RWPE2 (cell line): ENCODE measurements at regions not wholly inside any gene's neighbourhood (a gene's known extent, or its start where the extent isn't known, plus 50 kb on each side); places are given as distances from the start of the nearest gene placed in this dataset.
"Not testable (repeated sequence)": the region's sequence is repeated elsewhere in the genome, so short reads cannot be mapped to it uniquely, and the experiment has no call there.

Experiments
- ATAC-seq: fragments of 200-7000 bp; cut with Tn5 transposase; 3 replicates; pipeline ENCODE4 v1.9.1; 2021; ENCODE audit warnings: low read depth
- DNase-seq: peaks from one replicate; pipeline ENCODE4 v3.0.0-alpha.2; 2020; ENCODE audit warnings: low spot score
- H3K27ac ChIP-seq: fragments of 450-650 bp; 2 replicates; pipeline ENCODE4 v1.5.1; 2017; ENCODE audit warnings: mild to moderate bottlenecking; ENCODE audit not compliant: poor library complexity, severe bottlenecking
- H3K27me3 ChIP-seq: fragments of 250-450 bp; sonication (Bioruptor Pico); 2 replicates; pipeline ENCODE4 v1.5.1; 2021; ENCODE audit warnings: mild to moderate bottlenecking, moderate library complexity; ENCODE audit not compliant: insufficient read depth, poor library complexity, severe bottlenecking
- H3K36me3 ChIP-seq: fragments of 250-450 bp; sonication (Bioruptor Pico); 2 replicates; pipeline ENCODE4 v1.5.1; 2020; ENCODE audit warnings: low read depth, mild to moderate bottlenecking, moderate library complexity
- H3K4me1 ChIP-seq: fragments of 250-450 bp; sonication (Bioruptor Pico); 2 replicates; pipeline ENCODE4 v1.5.1; 2021; ENCODE audit warnings: mild to moderate bottlenecking, moderate library complexity; ENCODE audit not compliant: insufficient read depth, poor library complexity, severe bottlenecking
- H3K4me3 ChIP-seq: fragments of 250-450 bp; sonication (Bioruptor Pico); 2 replicates; pipeline ENCODE4 v1.5.1; 2021; ENCODE audit warnings: mild to moderate bottlenecking, moderate library complexity; ENCODE audit not compliant: severe bottlenecking
- H3K9me3 ChIP-seq: fragments of 250-450 bp; sonication (Bioruptor Pico); 2 replicates; pipeline ENCODE4 v1.5.1; 2021; ENCODE audit warnings: mild to moderate bottlenecking, moderate library complexity; ENCODE audit not compliant: severe bottlenecking
- CTCF ChIP-seq: fragments of 450-650 bp; IDR thresholded peaks from one replicate; pipeline ENCODE4 v1.5.1; 2017; ENCODE audit warnings: mild to moderate bottlenecking, moderate library complexity; ENCODE audit not compliant: poor library complexity, severe bottlenecking

GRCh38 chr3:80898211-80898610 lies 863.2 kb downstream of the GBE1 start:
- ATAC-seq = no peak
- Histone ChIP-seq H3K27ac (no peak overlapping the region), H3K4me1 (no peaks in the 10 kb centered on the region), H3K4me3 (no peak overlapping the region), H3K36me3 (no peaks in the 10 kb centered on the region), H3K9me3 (no peaks in the 10 kb centered on the region), H3K27me3 (no peaks in the 10 kb centered on the region)
- no peak for TF ChIP-seq CTCF
- DNase-seq = no peak

- not testable (repeated sequence) for H3K9me3 ChIP-seq, DNase-seq, H3K4me3 ChIP-seq, H3K27me3 ChIP-seq, ATAC-seq, H3K4me1 ChIP-seq, H3K36me3 ChIP-seq, H3K27ac ChIP-seq
Observed at GRCh38 chr3:80897005-80897404, 864.4 kb downstream of the GBE1 start.

GRCh38 chr3:80890571-80890970 lies 870.9 kb downstream of the GBE1 start:
- DNase-seq (no peak), ATAC-seq (no peak)
- H3K9me3 ChIP-seq = no peaks in the 10 kb centered on the region

GRCh38 chr3:80889535-80889934 lies 871.9 kb downstream of the GBE1 start:
- Histone ChIP-seq H3K36me3 (no peaks in the 10 kb centered on the region), H3K27me3 (no peaks in the 10 kb centered on the region), H3K4me3 (no peak overlapping the region), H3K9me3 (no peaks in the 10 kb centered on the region), H3K4me1 (no peaks in the 10 kb centered on the region), H3K27ac (no peak overlapping the region)
- no peak for ATAC-seq
- no peak for TF ChIP-seq CTCF
- no peak for DNase-seq

More at GRCh38 chr3:80890571-80890970, 870.9 kb downstream of the GBE1 start:
- no peak for TF ChIP-seq CTCF
- Histone ChIP-seq H3K4me3 (no peak overlapping the region), H3K4me1 (no peaks in the 10 kb centered on the region), H3K36me3 (no peaks in the 10 kb centered on the region), H3K27me3 (no peaks in the 10 kb centered on the region), H3K27ac (no peak overlapping the region)

- Histone ChIP-seq H3K9me3 (no peaks in the 10 kb centered on the region), H3K27me3 (no peaks in the 10 kb centered on the region), H3K4me3 (no peak overlapping the region), H3K27ac (no peak overlapping the region), H3K4me1 (no peaks in the 10 kb centered on the region), H3K36me3 (no peaks in the 10 kb centered on the region)
- TF ChIP-seq CTCF = no peak
- DNase-seq (no peak), ATAC-seq (no peak)
Observed at GRCh38 chr3:80870476-80871041, 890.9 kb downstream of the GBE1 start.
